HK-2 (cell line): ENCODE measurements at regions not wholly inside any gene's neighbourhood (a gene's known extent, or its start where the extent isn't known, plus 50 kb on each side); places are given as distances from the start of the nearest gene placed in this dataset.
"Not testable (repeated sequence)": the region's sequence is repeated elsewhere in the genome, so short reads cannot be mapped to it uniquely, and the experiment has no call there.

Experiments used
- DNase-seq: peaks from one replicate; pipeline ENCODE4 v3.0.0-alpha.2; 2018; ENCODE audit not compliant: unreplicated experiment

DNA sequence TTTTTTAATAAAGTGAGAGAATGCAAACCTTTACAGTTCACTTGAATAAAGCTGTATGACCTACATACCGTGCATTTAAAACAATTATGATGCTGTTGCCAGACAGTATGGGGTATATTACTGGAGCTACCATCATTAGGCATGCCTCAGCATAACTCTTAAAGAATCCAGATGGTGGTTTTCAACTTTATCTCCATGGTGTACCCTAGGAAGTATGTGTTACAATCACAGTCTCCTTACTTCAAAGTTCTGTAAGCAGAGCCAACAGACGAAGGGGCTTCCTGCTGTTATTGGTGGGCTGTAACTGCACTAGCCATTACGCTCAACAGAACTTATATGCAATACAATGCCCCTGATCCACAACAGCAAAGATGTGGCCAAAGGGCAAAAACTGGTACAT lies 803.3 kb downstream of the DTWD2 start:
- no peak for DNase-seq

- no peak for DNase-seq
Measured at GRCh38 chr5:118176146-118176545, 812.2 kb downstream of the DTWD2 start.

GRCh38 chr5:118174671-118175070 lies 813.7 kb downstream of the DTWD2 start:
- DNase-seq: no peak

DNA sequence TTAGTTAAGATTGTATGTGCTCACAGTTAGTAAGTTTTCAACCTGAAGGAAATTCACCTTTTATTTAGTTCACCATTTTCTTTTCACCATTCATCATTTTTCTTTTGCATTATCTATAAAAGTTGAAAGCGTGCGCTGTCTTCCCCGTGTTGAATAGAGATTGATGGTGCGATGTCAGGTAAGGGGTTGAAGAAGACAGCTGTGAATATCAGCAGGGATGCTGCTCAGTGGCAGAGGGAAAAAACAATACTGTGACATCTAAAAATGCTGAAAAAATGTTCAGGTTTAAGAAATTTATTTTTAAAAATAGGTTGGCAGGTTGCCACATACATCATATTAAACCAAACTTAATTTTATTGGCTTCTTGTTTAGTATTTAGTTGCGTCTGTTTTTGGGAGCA lies 815.0 kb downstream of the DTWD2 start:
- no peak for DNase-seq

DNA sequence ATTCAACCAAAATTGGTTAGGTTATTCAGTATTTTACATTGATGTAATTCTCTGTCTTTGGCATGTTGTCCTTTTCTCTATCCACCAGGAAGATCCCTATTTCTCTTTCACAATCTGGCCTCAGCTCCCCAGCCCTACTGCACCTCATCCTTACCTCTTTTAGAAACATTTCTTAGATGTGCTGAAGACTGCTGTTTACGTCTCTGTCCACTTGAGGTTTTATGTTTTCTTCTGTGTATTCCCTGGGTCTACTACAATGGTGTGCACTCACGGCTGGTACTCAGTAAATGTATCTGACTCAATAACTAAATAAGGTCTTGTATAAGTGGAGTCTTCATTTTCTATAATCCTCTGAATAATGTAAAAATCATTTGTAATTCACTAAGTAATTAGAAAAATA lies 822.7 kb downstream of the DTWD2 start:
- DNase-seq: no peak

- no peak for DNase-seq
Measured at GRCh38 chr5:118156181-118156580, 832.2 kb downstream of the DTWD2 start.

GRCh38 chr5:118146824-118147223 lies 841.5 kb downstream of the DTWD2 start:
- DNase-seq: no peak

DNA sequence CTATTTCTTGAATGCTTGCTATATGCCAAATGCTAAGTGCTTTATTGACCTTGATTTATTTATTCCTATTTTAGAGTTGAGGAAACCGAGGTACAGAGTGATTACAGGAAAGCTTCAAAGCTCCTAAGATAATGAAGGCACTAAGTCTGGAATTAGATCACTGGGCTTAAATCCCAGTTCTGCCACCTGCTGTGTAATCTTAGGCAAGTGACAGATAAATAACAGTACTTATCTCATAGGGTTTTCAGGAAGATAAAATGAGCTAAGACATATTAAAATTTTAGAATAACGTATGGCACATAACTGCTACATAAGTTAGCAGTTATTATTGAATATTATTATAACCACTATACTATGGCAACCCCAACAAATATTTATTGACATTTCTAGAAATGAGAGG lies 843.8 kb downstream of the DTWD2 start:
- no peak for DNase-seq

- DNase-seq: no peak
Measured at GRCh38 chr5:118139361-118139760, 849.0 kb downstream of the DTWD2 start.

- no peak for DNase-seq
Measured at GRCh38 chr5:118126159-118126558, 862.2 kb downstream of the DTWD2 start.

- DNase-seq: no peak
Measured at GRCh38 chr5:118125687-118126086, 862.7 kb downstream of the DTWD2 start.

DNA sequence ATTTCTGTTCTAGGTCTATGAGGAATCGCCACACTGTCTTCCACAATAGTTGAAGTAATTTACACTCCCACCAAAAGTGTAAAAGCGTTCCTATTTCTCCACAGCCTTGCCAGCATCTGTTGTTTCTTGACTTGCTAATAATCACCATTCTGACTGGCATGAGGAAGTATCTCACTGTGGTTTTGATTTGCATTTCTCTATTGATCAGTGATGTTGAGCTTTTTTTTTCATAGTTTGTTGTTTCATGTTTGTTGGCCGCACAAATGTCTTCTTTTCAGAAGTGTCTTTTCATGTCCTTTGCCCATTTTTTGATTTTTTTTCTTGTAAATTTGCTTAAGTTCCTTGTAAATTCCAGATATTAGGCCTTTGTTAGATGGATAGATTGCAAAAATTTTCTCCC lies 867.1 kb downstream of the DTWD2 start:
- no peak for DNase-seq

DNA sequence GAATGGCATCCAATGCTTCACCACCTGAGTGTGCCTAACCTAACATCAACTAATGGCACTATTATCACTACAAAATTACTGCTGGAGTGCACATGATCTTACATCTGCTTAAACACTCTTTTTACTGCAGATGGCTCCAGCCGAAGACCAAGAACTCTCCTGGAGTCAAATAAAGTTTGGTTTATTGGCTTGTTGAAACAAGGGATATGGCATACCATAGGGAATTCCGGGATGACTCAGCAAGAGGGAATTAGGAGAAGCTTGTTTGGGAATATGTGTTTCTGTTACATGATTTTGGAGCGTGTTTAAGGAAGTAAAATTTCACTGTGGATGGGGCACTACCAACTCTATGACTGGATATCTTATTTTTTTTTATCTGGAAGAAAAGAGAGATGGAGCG lies 872.6 kb downstream of the DTWD2 start:
- no peak for DNase-seq

GRCh38 chr5:118111956-118112355 lies 876.4 kb downstream of the DTWD2 start:
- DNase-seq: no peak

GRCh38 chr5:118107246-118107645 lies 881.1 kb downstream of the DTWD2 start:
- not testable (repeated sequence) for DNase-seq

- no peak for DNase-seq
Measured at GRCh38 chr5:118098716-118099115, 889.6 kb downstream of the DTWD2 start.

GRCh38 chr5:118095115-118095514 lies 893.2 kb downstream of the DTWD2 start:
- no peak for DNase-seq

- DNase-seq: no peak
Measured at GRCh38 chr5:118088448-118088847, 899.9 kb downstream of the DTWD2 start.

DNA sequence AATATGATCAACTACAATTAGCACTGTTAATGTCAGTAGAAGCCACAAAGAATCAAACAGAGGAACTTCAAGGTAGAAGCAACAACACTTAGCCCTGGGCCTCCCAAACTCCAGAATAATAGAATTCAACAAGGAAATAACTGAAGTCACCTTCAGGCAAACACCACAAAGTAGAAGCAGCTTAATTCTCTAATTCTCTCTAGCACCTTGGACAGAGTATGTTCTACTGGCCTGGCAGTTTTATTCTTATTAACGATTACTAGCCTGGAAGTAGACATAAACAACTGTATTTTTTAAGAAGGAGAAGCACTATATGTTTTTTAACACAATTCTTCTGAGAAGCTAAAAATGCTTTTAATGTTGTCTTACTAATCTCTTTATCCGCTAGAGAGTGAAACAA lies 911.9 kb downstream of the DTWD2 start:
- DNase-seq: no peak

GRCh38 chr5:118070041-118070440 lies 918.3 kb downstream of the DTWD2 start:
- DNase-seq: no peak

DNA sequence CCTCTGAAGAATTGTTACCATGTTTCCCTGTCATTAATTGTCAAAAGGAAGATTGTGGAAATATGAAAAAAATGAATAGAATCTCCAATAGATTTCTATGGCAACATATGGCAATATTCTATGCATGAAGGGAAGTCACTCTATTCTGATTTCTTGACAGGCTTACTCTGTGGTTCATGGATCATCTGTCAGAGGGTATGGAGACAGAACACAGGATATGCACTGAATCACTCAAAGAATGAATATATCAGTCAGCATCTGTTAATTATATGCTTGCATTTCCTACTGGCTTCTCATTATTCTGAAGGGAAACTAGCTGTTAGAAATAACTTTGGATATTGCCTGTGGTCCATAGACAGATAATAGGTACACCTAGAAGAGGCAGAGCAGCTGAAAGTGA lies 918.9 kb downstream of the DTWD2 start:
- DNase-seq: no peak

- no peak for DNase-seq
Measured at GRCh38 chr5:118068886-118069285, 919.5 kb downstream of the DTWD2 start.

- not testable (repeated sequence) for DNase-seq
Measured at GRCh38 chr5:118063836-118064235, 924.5 kb downstream of the DTWD2 start.

GRCh38 chr5:118060833-118061232 lies 927.5 kb downstream of the DTWD2 start:
- DNase-seq: no peak

- DNase-seq: no peak
Measured at GRCh38 chr5:118052503-118052902, 935.8 kb downstream of the DTWD2 start.
